ENCODE measurements at regions not wholly inside any gene's neighbourhood (a gene's known extent, or its start where the extent isn't known, plus 50 kb on each side); places are given as distances from the start of the nearest gene placed in this dataset.
A peak's percentile ranks its signal among the peaks of the same experiment; 100 is the strongest.

DNA sequence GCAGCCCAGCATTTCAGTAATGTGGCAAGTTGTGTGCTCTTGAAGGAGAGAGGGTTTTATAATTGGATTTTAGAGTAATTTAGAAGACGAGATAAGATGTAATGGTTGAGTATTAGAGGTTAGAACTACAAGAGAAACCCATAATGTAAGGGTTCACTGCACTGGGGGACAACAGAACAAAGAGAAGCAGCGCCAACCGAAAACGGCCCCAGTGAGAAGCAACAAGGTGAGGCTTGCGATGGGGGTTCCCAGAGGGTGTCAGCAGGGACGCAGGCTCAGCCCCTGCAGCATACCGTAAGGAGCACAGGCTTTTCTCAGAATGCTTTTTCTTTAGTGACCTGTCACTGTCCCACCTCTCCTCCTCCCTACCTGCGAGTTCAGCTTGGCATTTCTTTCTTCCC, 183.9 kb upstream of the ETAA1 start:
- no peak for DNase-seq

DNA sequence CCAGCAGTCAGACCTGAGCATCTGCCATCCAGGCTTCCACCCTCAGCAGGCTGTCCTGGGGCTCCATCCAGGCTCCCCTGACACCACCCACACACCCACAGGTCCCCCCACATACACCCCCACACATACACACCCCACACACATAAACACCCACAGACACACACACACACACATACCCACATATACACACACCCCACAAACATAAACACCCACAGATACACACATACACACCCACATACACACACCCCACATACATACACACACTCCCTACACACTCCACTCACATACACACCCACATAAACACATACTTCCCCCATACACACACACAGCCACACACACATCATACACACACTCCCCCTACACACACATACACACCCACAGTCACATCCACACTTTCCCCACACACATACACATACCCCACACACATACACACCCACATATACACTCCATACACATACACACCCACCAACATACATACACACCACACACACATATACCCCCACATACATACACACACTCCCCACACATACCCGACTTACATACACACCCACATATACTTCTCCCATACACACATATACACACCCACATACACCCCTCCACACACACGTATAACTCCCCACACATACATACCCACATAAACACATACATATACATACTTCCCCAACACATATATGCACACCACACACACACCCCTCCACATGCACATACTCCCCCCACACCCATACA, 183.3 kb upstream of the ETAA1 start:
- DNase-seq: no peak

DNA sequence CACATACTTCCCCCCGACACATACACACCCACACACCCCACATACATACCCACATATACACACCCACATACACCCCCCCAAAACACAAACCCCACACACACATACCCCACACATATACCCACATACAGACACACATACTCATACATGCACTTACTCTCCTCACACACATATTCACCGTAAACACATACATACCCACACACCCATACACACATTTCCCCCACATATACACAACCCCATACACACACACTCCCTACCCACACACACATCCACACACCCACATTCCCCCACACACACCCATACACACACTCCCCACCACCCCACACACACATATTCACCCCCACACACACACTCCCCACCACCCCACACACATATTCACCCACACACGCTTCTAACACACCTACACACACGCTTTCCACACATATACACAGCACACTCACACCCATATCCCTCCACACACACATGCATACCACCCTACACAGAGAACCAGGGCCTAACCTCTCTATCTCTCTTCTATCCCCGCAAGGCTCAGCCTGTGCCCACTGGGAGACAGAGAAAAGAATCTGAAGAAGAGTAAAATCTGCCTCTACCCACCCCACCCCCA, 182.4 kb upstream of the ETAA1 start:
- DNase-seq: no peak

GRCh38 chr2:67215214-67216055, 181.7 kb upstream of the ETAA1 start:
- peak in 2 of 3 donors; percentile 5 to 18 for DNase-seq

- DNase-seq: no peak
These were observed 181.0 kb upstream of the ETAA1 start for GRCh38 chr2:67216103-67216502.

DNA sequence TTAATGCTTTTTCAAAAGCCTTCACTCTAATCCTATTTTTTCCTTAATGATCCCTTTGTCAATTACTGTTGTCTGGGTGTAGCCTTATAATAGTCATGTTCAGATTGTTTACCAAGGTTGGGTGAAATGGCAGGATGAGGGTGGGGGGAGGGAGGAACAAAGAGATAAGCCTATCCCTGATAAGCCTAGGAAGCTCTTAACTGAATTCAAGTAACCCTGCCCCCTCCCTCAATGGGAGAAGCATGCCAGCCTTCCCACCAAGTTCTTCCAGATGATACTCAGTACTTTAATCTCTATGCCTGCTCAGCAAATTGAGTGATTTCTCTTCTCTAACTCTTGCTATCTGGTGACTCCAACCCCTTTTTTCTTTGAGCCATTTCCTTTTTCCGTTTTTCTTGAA, 180.3 kb upstream of the ETAA1 start:
- DNase-seq: no peak

DNA sequence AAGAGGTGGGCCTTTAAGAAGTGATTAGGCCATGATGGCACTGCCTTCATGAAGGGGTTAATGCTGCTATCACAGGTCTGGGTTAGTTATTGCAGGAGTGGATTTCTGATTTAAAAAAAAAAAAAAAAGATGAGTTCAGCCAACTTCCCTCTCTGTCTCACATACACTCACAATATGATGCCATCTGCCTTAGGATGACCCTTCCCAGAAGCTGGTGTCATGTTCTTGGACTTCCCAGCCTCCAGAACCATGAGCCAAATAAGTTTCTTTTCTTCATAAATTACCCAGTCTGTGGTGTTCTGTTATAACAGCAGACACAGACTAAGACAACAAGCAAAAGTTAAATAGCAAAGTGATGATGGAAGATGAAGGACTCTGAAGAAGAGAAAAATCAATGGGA, 179.7 kb upstream of the ETAA1 start:
- DNase-seq: no peak

GRCh38 chr2:67218056-67218455, 179.1 kb upstream of the ETAA1 start:
- no peak for DNase-seq

- no peak for DNase-seq
These were observed 177.5 kb upstream of the ETAA1 start for GRCh38 chr2:67219651-67220050.

DNA sequence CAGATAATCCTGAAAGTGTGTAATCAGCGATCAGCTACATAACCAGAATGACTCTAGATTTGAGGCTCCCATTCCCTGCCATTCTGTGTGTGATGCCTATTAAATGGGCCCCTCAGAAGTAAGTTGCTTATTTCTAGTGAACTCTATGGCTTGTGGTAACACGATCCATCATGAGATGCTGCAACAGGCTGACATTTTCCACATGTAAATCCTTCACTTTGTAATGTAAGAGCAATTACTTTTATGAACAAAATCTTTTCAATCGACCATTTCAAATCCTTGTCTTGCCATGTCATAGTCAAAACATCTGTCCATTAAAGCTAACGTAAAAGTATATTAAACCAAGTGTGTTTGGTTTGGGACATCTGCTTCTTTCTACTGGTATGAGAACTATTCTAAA, 175.9 kb upstream of the ETAA1 start:
- DNase-seq: no peak

GRCh38 chr2:67225287-67225973, 171.7 kb upstream of the ETAA1 start:
- DNase-seq: no peak

GRCh38 chr2:67229706-67230105, 167.4 kb upstream of the ETAA1 start:
- DNase-seq: no peak

DNA sequence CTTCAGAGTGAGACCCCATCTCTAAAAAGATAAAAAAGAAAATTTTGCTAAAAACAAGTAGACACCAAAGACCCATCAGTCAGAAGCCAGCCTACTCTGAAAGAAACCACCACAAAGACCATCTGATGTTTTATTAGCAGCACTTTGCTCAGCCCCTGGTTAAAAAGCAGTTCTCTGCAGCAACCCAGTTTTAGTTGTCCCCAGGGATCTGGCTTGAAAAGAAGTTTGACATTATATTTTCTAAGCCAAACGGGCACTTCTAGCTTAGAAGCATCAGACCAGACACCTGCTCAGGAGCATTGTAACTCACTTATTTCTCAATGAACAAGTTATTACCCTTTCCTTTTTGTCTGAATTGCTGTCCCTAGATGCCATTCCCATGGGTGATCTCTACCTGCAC, 164.2 kb upstream of the ETAA1 start:
- no peak for DNase-seq

DNA sequence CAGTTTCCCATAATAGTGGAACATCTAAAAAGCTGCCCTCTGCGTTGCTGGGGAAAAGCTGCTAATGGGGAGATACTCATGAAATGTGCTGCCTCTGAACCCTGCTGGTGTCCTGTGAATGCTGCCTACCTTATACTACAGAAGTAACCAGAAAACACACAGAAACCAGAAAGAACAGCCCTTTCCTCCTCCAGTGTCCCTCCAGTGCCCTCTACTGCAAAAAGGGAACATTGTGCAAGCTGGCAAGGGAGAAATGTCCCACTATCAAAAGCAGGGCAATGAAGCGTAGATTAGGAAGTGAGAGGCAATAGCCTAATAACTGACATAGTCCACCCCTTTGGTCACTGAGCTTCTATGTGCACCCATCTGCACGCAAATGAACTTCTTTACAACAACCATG, 162.7 kb upstream of the ETAA1 start:
- no peak for DNase-seq

- no peak for DNase-seq
These were observed 159.8 kb upstream of the ETAA1 start for GRCh38 chr2:67237288-67237687.

GRCh38 chr2:67240507-67240906, 156.6 kb upstream of the ETAA1 start:
- DNase-seq: no peak

GRCh38 chr2:67241453-67241852, 155.7 kb upstream of the ETAA1 start:
- no peak for DNase-seq

GRCh38 chr2:67242456-67242855, 154.7 kb upstream of the ETAA1 start:
- no peak for DNase-seq

- DNase-seq: no peak
These were observed 153.2 kb upstream of the ETAA1 start for GRCh38 chr2:67243919-67244318.

GRCh38 chr2:67246791-67247190, 150.3 kb upstream of the ETAA1 start:
- DNase-seq: no peak

DNA sequence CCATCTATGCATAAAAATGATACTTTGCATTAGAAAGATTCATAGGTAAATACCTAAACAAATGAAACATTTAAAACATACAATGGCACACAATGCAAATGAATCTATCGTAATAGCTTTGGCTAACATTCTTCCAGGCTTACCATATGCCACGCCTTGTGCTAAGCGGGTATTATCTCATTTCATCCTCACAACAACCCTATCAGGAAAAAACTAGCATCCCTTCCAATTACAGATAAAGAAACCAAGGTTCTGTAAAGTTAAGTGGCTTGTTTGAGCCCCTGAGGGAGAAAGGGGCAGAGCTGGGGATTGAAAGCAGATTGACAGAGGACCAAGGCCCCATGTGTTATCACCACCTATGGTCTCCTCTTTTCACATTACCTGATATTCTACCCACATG, 145.4 kb upstream of the ETAA1 start:
- DNase-seq: no peak

DNA sequence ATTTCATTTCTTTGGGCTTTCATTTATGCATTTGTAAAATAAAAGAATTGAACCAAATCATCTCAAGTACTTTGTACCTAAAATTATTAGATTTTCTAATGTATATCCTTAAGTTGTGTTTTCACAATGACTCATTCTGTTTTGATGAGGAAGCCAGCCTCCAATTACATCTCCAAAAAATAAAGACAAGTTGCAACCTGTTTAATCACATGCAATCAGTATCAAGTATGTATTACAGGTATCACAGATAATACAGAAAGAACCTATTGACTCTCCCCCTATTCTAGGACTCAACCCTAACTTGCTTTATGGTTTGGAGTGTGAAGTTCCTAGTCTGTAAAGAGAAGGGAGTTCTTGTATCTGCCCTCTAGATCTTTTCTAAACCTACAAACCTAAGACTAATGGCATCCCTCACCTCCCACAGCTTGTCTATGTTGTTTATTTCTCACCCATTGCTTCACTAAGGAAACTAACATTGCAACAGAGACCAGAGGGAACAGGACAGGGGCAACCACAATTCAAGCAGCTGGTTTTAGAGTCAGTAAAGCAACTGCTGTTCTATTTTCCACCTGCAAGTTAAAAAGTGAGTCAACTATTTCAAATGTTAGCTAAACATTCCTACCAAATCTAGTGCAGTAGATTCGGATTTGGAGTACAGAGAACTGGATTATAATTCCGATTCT, 141.1 kb upstream of the ETAA1 start:
- DNase-seq: no peak

DNA sequence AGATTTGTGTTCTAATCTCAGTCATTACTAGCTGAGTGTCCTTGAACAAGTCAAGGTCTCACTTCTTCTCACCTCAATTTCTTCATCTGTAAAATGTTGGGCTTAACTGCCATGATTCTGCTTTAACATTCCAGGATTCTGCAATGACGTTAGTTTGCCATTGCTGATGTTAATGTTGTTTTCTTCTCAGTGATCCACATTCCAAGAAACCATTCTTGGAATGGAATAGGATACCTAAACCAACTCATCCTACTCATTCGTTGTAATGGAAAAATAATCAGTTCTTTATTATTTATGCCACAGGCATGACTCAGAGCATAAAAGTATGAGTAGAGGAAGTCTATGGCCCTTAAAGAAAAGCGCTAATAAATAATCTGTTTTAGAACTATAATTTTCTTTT, 140.2 kb upstream of the ETAA1 start:
- DNase-seq: no peak

Data from suppressor macrophage treated with lipopolysaccharide for 1 hour (primary cell).